ENCODE measurements at regions not wholly inside any gene's neighbourhood (a gene's known extent, or its start where the extent isn't known, plus 50 kb on each side); places are given as distances from the start of the nearest gene placed in this dataset.
A peak's percentile ranks its signal among the peaks of the same experiment; 100 is the strongest.

GRCh38 chr13:97067017-97067895 lies 73.0 kb upstream of the OXGR1 start:
- Histone ChIP-seq H2AFZ (ENCODE audit: low read length) (no peak overlapping the region), H4K20me1 (ENCODE audit: insufficient read depth, low read length) (no peaks in the 10 kb centered on the region), H3K9me2 (ENCODE audit: low read depth, low read length) (no peaks in the 10 kb centered on the region), H3K4me1 (ENCODE audit: insufficient read depth, low read length, severe bottlenecking) (no peaks in the 10 kb centered on the region), H3K4me3 (ENCODE audit: low read depth, low read length, poor library complexity, severe bottlenecking) (no peak overlapping the region), H3K36me3 (ENCODE audit: insufficient read depth, low read length) (no peaks in the 10 kb centered on the region), H3K9ac (ENCODE audit: low read length) (no peak overlapping the region), H3K9me3 (ENCODE audit: low read length) (no peaks in the 10 kb centered on the region), H3K27ac (ENCODE audit: low read depth, low read length, poor library complexity, severe bottlenecking) (no peak overlapping the region), H3K4me2 (ENCODE audit: low read length) (no peak overlapping the region), H3F3A (ENCODE audit: insufficient read depth, low read length) (no peaks in the 10 kb centered on the region), H3K79me2 (ENCODE audit: insufficient read depth, low read length) (no peaks in the 10 kb centered on the region), H3K27me3 (ENCODE audit: insufficient read depth, low read length) (no peaks in the 10 kb centered on the region; the same call in 1 of the 2 replicates)
- peak; percentile 26; the same call in 1 of the 2 replicates for TF ChIP-seq CTCF (IDR thresholded peaks at IDR 0.05; ENCODE audit: low read length)
- TF ChIP-seq EZH2 (IDR thresholded peaks at IDR 0.05; ENCODE audit: borderline replicate concordance, low read length): no peak

- no peak overlapping the region for H3K4me3 ChIP-seq (ENCODE audit: low read depth, low read length, poor library complexity, severe bottlenecking)
- no peak overlapping the region for H3K27ac ChIP-seq (ENCODE audit: low read depth, low read length, poor library complexity, severe bottlenecking)
- H3K36me3 ChIP-seq (ENCODE audit: insufficient read depth, low read length): no peaks in the 10 kb centered on the region
- no peak overlapping the region for H2AFZ ChIP-seq (ENCODE audit: low read length)
- H3K79me2 ChIP-seq (ENCODE audit: insufficient read depth, low read length): no peaks in the 10 kb centered on the region
- no peak overlapping the region for H3K4me2 ChIP-seq (ENCODE audit: low read length)
- H3K4me1 ChIP-seq (ENCODE audit: insufficient read depth, low read length, severe bottlenecking): no peaks in the 10 kb centered on the region
- no peaks in the 10 kb centered on the region for H3K9me2 ChIP-seq (ENCODE audit: low read depth, low read length)
- H3F3A ChIP-seq (ENCODE audit: insufficient read depth, low read length): no peaks in the 10 kb centered on the region
- no peak for TF ChIP-seq EZH2 (IDR thresholded peaks at IDR 0.05; ENCODE audit: borderline replicate concordance, low read length)
- TF ChIP-seq CTCF (IDR thresholded peaks at IDR 0.05; ENCODE audit: low read length): no peak
- H3K9ac ChIP-seq (ENCODE audit: low read length): no peak overlapping the region
- no peaks in the 10 kb centered on the region for H3K9me3 ChIP-seq (ENCODE audit: low read length)
- no peaks in the 10 kb centered on the region; the same call in 1 of the 2 replicates for H3K27me3 ChIP-seq (ENCODE audit: insufficient read depth, low read length)
- no peaks in the 10 kb centered on the region for H4K20me1 ChIP-seq (ENCODE audit: insufficient read depth, low read length)
Observed at GRCh38 chr13:97068151-97068550, 73.9 kb upstream of the OXGR1 start.

- no peak overlapping the region for H2AFZ ChIP-seq (ENCODE audit: low read length)
- H3K79me2 ChIP-seq (ENCODE audit: insufficient read depth, low read length): no peaks in the 10 kb centered on the region
Observed at GRCh38 chr13:97069050-97069815, 75.0 kb upstream of the OXGR1 start.

More at GRCh38 chr13:97069050-97069815, 75.0 kb upstream of the OXGR1 start:
- Histone ChIP-seq H3F3A (ENCODE audit: insufficient read depth, low read length) (no peaks in the 10 kb centered on the region), H3K27me3 (ENCODE audit: insufficient read depth, low read length) (no peaks in the 10 kb centered on the region; the same call in 1 of the 2 replicates), H3K4me3 (ENCODE audit: low read depth, low read length, poor library complexity, severe bottlenecking) (no peak overlapping the region), H3K9me2 (ENCODE audit: low read depth, low read length) (no peaks in the 10 kb centered on the region), H4K20me1 (ENCODE audit: insufficient read depth, low read length) (no peaks in the 10 kb centered on the region), H3K9me3 (ENCODE audit: low read length) (no peaks in the 10 kb centered on the region), H3K27ac (ENCODE audit: low read depth, low read length, poor library complexity, severe bottlenecking) (no peak overlapping the region), H3K4me1 (ENCODE audit: insufficient read depth, low read length, severe bottlenecking) (no peaks in the 10 kb centered on the region), H3K4me2 (ENCODE audit: low read length) (no peak overlapping the region), H3K9ac (ENCODE audit: low read length) (no peak overlapping the region), H3K36me3 (ENCODE audit: insufficient read depth, low read length) (no peaks in the 10 kb centered on the region)
- TF ChIP-seq CTCF (IDR thresholded peaks at IDR 0.05; ENCODE audit: low read length) (no peak), EZH2 (IDR thresholded peaks at IDR 0.05; ENCODE audit: borderline replicate concordance, low read length) (no peak)
